GM23248 (cell line): ENCODE measurements at regions not wholly inside any gene's neighbourhood (a gene's known extent, or its start where the extent isn't known, plus 50 kb on each side); places are given as distances from the start of the nearest gene placed in this dataset.

Source experiments
- EZH2 ChIP-seq: fragments of 200-600 bp; sonication (generic); IDR thresholded peaks from 2 replicates; pipeline ENCODE4 v1.6.1; 2018; ENCODE audit warnings: antibody characterized with exemption, mild to moderate bottlenecking; ENCODE audit not compliant: insufficient read depth, poor library complexity, severe bottlenecking
- EZH2phosphoT487 ChIP-seq: fragments of 200-600 bp; sonication (generic); IDR thresholded peaks from 2 replicates; pipeline ENCODE4 v1.6.1; 2018; ENCODE audit warnings: antibody characterized with exemption, moderate library complexity, mild to moderate bottlenecking, low read depth; ENCODE audit not compliant: insufficient read depth

- TF ChIP-seq EZH2 (no peak), EZH2phosphoT487 (no peak)
Measured at GRCh38 chr13:108156749-108157148, 58.6 kb downstream of the LIG4 start.
